ENCODE measurements at regions not wholly inside any gene's neighbourhood (a gene's known extent, or its start where the extent isn't known, plus 50 kb on each side); places are given as distances from the start of the nearest gene placed in this dataset.

- Histone ChIP-seq H3K18ac (ENCODE audit: insufficient read length, low read depth, low read length) (no peak overlapping the region), H3K4me2 (ENCODE audit: insufficient read depth, insufficient read length, low read length) (no peak overlapping the region), H3K14ac (ENCODE audit: insufficient read depth, low read length) (no peak overlapping the region), H3K4ac (ENCODE audit: low read depth, low read length) (no peak overlapping the region), H2AFZ (ENCODE audit: low read length) (no peak overlapping the region), H3K56ac (ENCODE audit: insufficient read length, low read depth, low read length) (no peak overlapping the region), H3K4me1 (ENCODE audit: insufficient read depth, low read length) (no peaks in the 10 kb centered on the region), H4K5ac (ENCODE audit: insufficient read length, low read depth, low read length) (no peak overlapping the region), H2AK5ac (ENCODE audit: insufficient read length, low read length) (no peak overlapping the region), H3K79me1 (ENCODE audit: insufficient read depth, low read depth, low read length, poor library complexity, severe bottlenecking) (no peaks in the 10 kb centered on the region), H3K9ac (ENCODE audit: extremely low read depth, insufficient read length, low read length) (no peak overlapping the region), H3K23ac (ENCODE audit: insufficient read length, low read depth, low read length) (no peak overlapping the region), H4K91ac (ENCODE audit: insufficient read length, low read depth, low read length) (no peak overlapping the region), H2BK15ac (ENCODE audit: low read depth, low read length) (no peak overlapping the region), H2BK5ac (ENCODE audit: insufficient read length, low read length) (no peak overlapping the region), H3K27ac (ENCODE audit: insufficient read length, low read depth, low read length) (no peak overlapping the region), H4K20me1 (ENCODE audit: control insufficient read depth, insufficient read depth, insufficient read length) (no peaks in the 10 kb centered on the region), H3K9me3 (ENCODE audit: control insufficient read depth, low read depth, low read length) (no peaks in the 10 kb centered on the region), H3K23me2 (ENCODE audit: insufficient read length, low read depth, low read length, poor library complexity, severe bottlenecking) (no peaks in the 10 kb centered on the region), H2BK120ac (ENCODE audit: low read depth, low read length, poor library complexity, severe bottlenecking) (no peak overlapping the region), H2BK20ac (ENCODE audit: low read depth, low read length, poor library complexity, severe bottlenecking) (no peak overlapping the region), H3K27me3 (ENCODE audit: insufficient read depth, low read length) (no peaks in the 10 kb centered on the region), H4K8ac (replicated peaks; ENCODE audit: insufficient read length, low read depth, low read length) (no peak overlapping the region), H3T11ph (ENCODE audit: low read length) (no peak overlapping the region), H2BK12ac (ENCODE audit: insufficient read length, low read depth, low read length) (no peak overlapping the region), H3K79me2 (ENCODE audit: insufficient read depth, low read length) (no peaks in the 10 kb centered on the region)
- no peaks in the 10 kb centered on the region for H3K36me3 Mint-ChIP-seq (ENCODE audit: insufficient read depth in 1 of 3, low read depth in 3 of 3)
- no peaks in the 10 kb centered on the region for H3K9me3 Mint-ChIP-seq
- H3K4me3 Mint-ChIP-seq = no peak overlapping the region
- no peak for TF ChIP-seq CTCF (conservative IDR thresholded peaks at IDR 0.05)
- DNase-seq = no peak
- no peak overlapping the region for H3K27ac Mint-ChIP-seq
- H3K27me3 Mint-ChIP-seq (ENCODE audit: low read depth) = no peaks in the 10 kb centered on the region
- peaks cover 0 to 3% of the 10 kb centered on the region in 2 experiments; a peak in 1 of 4 replicates for H3K4me1 Mint-ChIP-seq
Measured at GRCh38 chr9:28197653-28198052, 624.4 kb upstream of the C9orf72 start.

Measured in H9 (cell line).